ENCODE measurements at regions not wholly inside any gene's neighbourhood (a gene's known extent, or its start where the extent isn't known, plus 50 kb on each side); places are given as distances from the start of the nearest gene placed in this dataset.

DNA sequence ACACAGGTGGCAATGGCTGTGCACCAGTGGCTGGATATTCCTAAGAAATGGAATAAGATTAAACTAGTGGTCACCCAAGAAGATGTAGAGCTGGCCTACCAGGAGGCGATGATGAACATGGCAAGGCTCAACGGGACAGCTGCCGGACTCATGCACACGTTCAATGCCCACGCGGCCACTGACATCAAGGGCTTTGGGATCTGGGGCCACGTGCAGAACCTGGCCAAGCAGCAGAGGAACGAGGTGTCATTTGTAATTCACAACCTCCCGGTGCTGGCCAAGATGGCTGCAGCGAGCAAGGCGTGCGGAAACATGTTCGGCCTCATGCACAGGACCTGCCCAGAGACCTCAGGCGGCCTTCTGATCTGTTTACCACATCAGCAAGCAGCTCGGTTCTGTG, 190.8 kb downstream of the FTCDNL1 start:
- no peak for TF ChIP-seq EZH2 (IDR thresholded peaks at IDR 0.05; ENCODE audit: borderline replicate concordance, low read depth, low read length, severe bottlenecking)
- TF ChIP-seq, protein P1, sequence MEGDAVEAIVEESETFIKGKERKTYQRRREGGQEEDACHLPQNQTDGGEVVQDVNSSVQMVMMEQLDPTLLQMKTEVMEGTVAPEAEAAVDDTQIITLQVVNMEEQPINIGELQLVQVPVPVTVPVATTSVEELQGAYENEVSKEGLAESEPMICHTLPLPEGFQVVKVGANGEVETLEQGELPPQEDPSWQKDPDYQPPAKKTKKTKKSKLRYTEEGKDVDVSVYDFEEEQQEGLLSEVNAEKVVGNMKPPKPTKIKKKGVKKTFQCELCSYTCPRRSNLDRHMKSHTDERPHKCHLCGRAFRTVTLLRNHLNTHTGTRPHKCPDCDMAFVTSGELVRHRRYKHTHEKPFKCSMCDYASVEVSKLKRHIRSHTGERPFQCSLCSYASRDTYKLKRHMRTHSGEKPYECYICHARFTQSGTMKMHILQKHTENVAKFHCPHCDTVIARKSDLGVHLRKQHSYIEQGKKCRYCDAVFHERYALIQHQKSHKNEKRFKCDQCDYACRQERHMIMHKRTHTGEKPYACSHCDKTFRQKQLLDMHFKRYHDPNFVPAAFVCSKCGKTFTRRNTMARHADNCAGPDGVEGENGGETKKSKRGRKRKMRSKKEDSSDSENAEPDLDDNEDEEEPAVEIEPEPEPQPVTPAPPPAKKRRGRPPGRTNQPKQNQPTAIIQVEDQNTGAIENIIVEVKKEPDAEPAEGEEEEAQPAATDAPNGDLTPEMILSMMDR (IDR thresholded peaks at IDR 0.05; ENCODE audit: borderline replicate concordance, extremely low read depth, low read length, poor library complexity, severe bottlenecking), result no peak
- ATAC-seq (ENCODE audit: insufficient read depth, low read depth), result no peak
- Histone ChIP-seq H3K4me1 (ENCODE audit: insufficient read depth, low read length) (no peaks in the 10 kb centered on the region), H3K9me3 (ENCODE audit: insufficient read depth, low read length, severe bottlenecking) (no peaks in the 10 kb centered on the region), H2AFZ (ENCODE audit: low read depth, low read length) (no peak overlapping the region), H3K4me3 (ENCODE audit: low read depth in 1 of 2, low read length in 2 of 2) (no peak overlapping the region), H3K79me2 (ENCODE audit: insufficient read depth, low read length) (no peaks in the 10 kb centered on the region), H3K4me2 (ENCODE audit: insufficient read depth, low read length) (no peak overlapping the region), H3K27ac (ENCODE audit: low read length) (no peak overlapping the region), H3K9ac (ENCODE audit: low read depth, low read length) (no peak overlapping the region), H3K36me3 (ENCODE audit: insufficient read depth, low read length) (no peaks in the 10 kb centered on the region), H3K27me3 (ENCODE audit: insufficient read depth, low read length, poor library complexity) (no peaks in the 10 kb centered on the region), H4K20me1 (ENCODE audit: insufficient read depth, low read length) (no peaks in the 10 kb centered on the region)
- no peak for DNase-seq

DNA sequence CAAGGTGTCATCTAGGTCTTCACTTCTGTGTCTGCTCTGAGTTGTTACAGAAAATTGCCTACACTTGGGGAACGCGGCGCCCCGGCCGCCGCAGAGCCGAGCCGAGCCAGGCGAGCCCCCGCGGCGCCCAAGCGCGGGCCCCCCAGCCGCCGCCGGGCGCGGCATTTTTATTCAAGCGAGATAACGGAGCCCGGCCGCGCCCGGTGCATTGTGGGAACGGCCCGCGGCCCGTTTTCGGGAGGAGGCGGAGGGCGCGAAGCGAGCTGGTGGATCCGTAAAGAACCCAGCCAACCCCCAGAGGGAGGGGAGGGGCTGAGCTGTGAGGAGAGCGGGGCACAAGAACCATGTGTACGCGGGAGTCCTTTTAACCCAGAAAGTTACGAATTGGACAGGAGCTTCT, 191.8 kb downstream of the FTCDNL1 start:
- H3K9me3 ChIP-seq (ENCODE audit: insufficient read depth, low read length, severe bottlenecking), result no peaks in the 10 kb centered on the region
- H3K4me1 ChIP-seq (ENCODE audit: insufficient read depth, low read length), result no peaks in the 10 kb centered on the region
- H3K9ac ChIP-seq (ENCODE audit: low read depth, low read length), result no peak overlapping the region
- TF ChIP-seq, protein P1 (IDR thresholded peaks at IDR 0.05; ENCODE audit: borderline replicate concordance, extremely low read depth, low read length, poor library complexity, severe bottlenecking), result no peak
- no peak for TF ChIP-seq EZH2 (IDR thresholded peaks at IDR 0.05; ENCODE audit: borderline replicate concordance, low read depth, low read length, severe bottlenecking)
- DNase-seq, result no peak
- no peaks in the 10 kb centered on the region for H3K36me3 ChIP-seq (ENCODE audit: insufficient read depth, low read length)
- no peaks in the 10 kb centered on the region for H4K20me1 ChIP-seq (ENCODE audit: insufficient read depth, low read length)
- H3K27ac ChIP-seq (ENCODE audit: low read length), result no peak overlapping the region
- H2AFZ ChIP-seq (ENCODE audit: low read depth, low read length), result no peak overlapping the region
- H3K4me3 ChIP-seq (ENCODE audit: low read depth in 1 of 2, low read length in 2 of 2), result no peak overlapping the region
- no peaks in the 10 kb centered on the region for H3K27me3 ChIP-seq (ENCODE audit: insufficient read depth, low read length, poor library complexity)
- no peak overlapping the region for H3K4me2 ChIP-seq (ENCODE audit: insufficient read depth, low read length)
- no peak for ATAC-seq (ENCODE audit: insufficient read depth, low read depth)
- H3K79me2 ChIP-seq (ENCODE audit: insufficient read depth, low read length), result no peaks in the 10 kb centered on the region

DNA sequence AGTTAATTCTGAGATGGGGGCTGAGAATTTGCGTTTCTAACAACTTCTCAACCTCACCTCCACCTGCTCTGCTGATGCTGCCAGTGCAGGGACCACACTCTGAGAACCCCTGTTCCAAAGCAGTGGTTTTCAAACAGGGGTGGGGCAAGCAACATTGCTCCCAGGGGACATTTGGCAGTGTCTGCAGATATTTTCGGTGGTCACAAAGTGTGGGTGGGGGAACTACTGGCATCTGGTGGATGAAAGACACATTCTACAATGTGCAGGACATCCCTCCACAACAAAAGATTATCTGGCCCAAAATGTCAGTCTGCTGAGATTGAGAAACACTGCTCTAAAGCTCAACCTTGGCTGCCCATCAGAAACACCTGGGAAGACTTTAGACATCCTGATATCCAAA, 188.7 kb upstream of the SATB2 start:
- Histone ChIP-seq H3K27me3 (ENCODE audit: insufficient read depth, low read length, poor library complexity) (no peaks in the 10 kb centered on the region), H3K79me2 (ENCODE audit: insufficient read depth, low read length) (no peaks in the 10 kb centered on the region), H4K20me1 (ENCODE audit: insufficient read depth, low read length) (no peaks in the 10 kb centered on the region), H2AFZ (ENCODE audit: low read depth, low read length) (no peak overlapping the region), H3K9me3 (ENCODE audit: insufficient read depth, low read length, severe bottlenecking) (no peaks in the 10 kb centered on the region), H3K4me3 (ENCODE audit: low read depth in 1 of 2, low read length in 2 of 2) (no peak overlapping the region), H3K4me2 (ENCODE audit: insufficient read depth, low read length) (no peak overlapping the region), H3K4me1 (ENCODE audit: insufficient read depth, low read length) (no peaks in the 10 kb centered on the region), H3K9ac (ENCODE audit: low read depth, low read length) (no peak overlapping the region), H3K36me3 (ENCODE audit: insufficient read depth, low read length) (no peaks in the 10 kb centered on the region), H3K27ac (ENCODE audit: low read length) (no peak overlapping the region)
- DNase-seq (no peak), ATAC-seq (ENCODE audit: insufficient read depth, low read depth) (no peak)
- TF ChIP-seq, protein P1 (IDR thresholded peaks at IDR 0.05; ENCODE audit: borderline replicate concordance, extremely low read depth, low read length, poor library complexity, severe bottlenecking), result no peak
- no peak for TF ChIP-seq EZH2 (IDR thresholded peaks at IDR 0.05; ENCODE audit: borderline replicate concordance, low read depth, low read length, severe bottlenecking)

DNA sequence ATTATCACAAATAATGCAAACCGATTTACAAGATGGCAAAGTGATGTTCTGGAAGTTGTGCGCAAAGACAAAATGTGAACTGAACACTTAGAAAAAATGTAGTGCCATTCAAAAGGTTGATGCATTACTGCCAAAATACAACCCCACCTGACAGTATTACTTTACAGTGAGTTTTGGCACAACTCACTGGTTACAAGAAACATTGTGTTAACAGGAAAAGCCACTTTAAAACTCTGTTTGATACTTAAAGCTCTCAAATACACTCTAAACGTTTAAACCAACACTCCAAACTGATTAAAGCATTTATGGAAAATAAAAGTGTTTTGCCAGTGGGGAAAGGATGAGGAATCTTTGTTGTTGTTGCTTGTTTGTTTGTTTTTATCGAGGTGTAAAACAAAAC, 173.4 kb upstream of the SATB2 start:
- Histone ChIP-seq H3K36me3 (ENCODE audit: insufficient read depth, low read length) (no peaks in the 10 kb centered on the region), H3K4me2 (ENCODE audit: insufficient read depth, low read length) (no peak overlapping the region), H3K9me3 (ENCODE audit: insufficient read depth, low read length, severe bottlenecking) (no peaks in the 10 kb centered on the region), H3K79me2 (ENCODE audit: insufficient read depth, low read length) (no peaks in the 10 kb centered on the region), H4K20me1 (ENCODE audit: insufficient read depth, low read length) (no peaks in the 10 kb centered on the region), H3K4me3 (ENCODE audit: low read depth in 1 of 2, low read length in 2 of 2) (no peak overlapping the region), H3K27ac (ENCODE audit: low read length) (no peak overlapping the region), H3K27me3 (ENCODE audit: insufficient read depth, low read length, poor library complexity) (no peaks in the 10 kb centered on the region), H3K4me1 (ENCODE audit: insufficient read depth, low read length) (no peaks in the 10 kb centered on the region), H2AFZ (ENCODE audit: low read depth, low read length) (no peak overlapping the region), H3K9ac (ENCODE audit: low read depth, low read length) (no peak overlapping the region)
- TF ChIP-seq, protein P1 (IDR thresholded peaks at IDR 0.05; ENCODE audit: borderline replicate concordance, extremely low read depth, low read length, poor library complexity, severe bottlenecking), result no peak
- TF ChIP-seq EZH2 (IDR thresholded peaks at IDR 0.05; ENCODE audit: borderline replicate concordance, low read depth, low read length, severe bottlenecking), result no peak
- ATAC-seq (ENCODE audit: insufficient read depth, low read depth) (no peak), DNase-seq (no peak)
